RWPE2 (cell line): ENCODE measurements at regions not wholly inside any gene's neighbourhood (a gene's known extent, or its start where the extent isn't known, plus 50 kb on each side); places are given as distances from the start of the nearest gene placed in this dataset.

Experiments used
- ATAC-seq: fragments of 200-7000 bp; cut with Tn5 transposase; 3 replicates; pipeline ENCODE4 v1.9.1; 2021; ENCODE audit warnings: low read depth
- DNase-seq: peaks from one replicate; pipeline ENCODE4 v3.0.0-alpha.2; 2020; ENCODE audit warnings: low spot score
- H3K27ac ChIP-seq: fragments of 450-650 bp; 2 replicates; pipeline ENCODE4 v1.5.1; 2017; ENCODE audit warnings: mild to moderate bottlenecking; ENCODE audit not compliant: poor library complexity, severe bottlenecking
- H3K27me3 ChIP-seq: fragments of 250-450 bp; sonication (Bioruptor Pico); 2 replicates; pipeline ENCODE4 v1.5.1; 2021; ENCODE audit warnings: mild to moderate bottlenecking, moderate library complexity; ENCODE audit not compliant: insufficient read depth, poor library complexity, severe bottlenecking
- H3K36me3 ChIP-seq: fragments of 250-450 bp; sonication (Bioruptor Pico); 2 replicates; pipeline ENCODE4 v1.5.1; 2020; ENCODE audit warnings: low read depth, mild to moderate bottlenecking, moderate library complexity
- H3K4me1 ChIP-seq: fragments of 250-450 bp; sonication (Bioruptor Pico); 2 replicates; pipeline ENCODE4 v1.5.1; 2021; ENCODE audit warnings: mild to moderate bottlenecking, moderate library complexity; ENCODE audit not compliant: insufficient read depth, poor library complexity, severe bottlenecking
- H3K4me3 ChIP-seq: fragments of 250-450 bp; sonication (Bioruptor Pico); 2 replicates; pipeline ENCODE4 v1.5.1; 2021; ENCODE audit warnings: mild to moderate bottlenecking, moderate library complexity; ENCODE audit not compliant: severe bottlenecking
- H3K9me3 ChIP-seq: fragments of 250-450 bp; sonication (Bioruptor Pico); 2 replicates; pipeline ENCODE4 v1.5.1; 2021; ENCODE audit warnings: mild to moderate bottlenecking, moderate library complexity; ENCODE audit not compliant: severe bottlenecking
- CTCF ChIP-seq: fragments of 450-650 bp; IDR thresholded peaks from one replicate; pipeline ENCODE4 v1.5.1; 2017; ENCODE audit warnings: mild to moderate bottlenecking, moderate library complexity; ENCODE audit not compliant: poor library complexity, severe bottlenecking

- DNase-seq = no peak
- no peak for ATAC-seq
- Histone ChIP-seq H3K27ac (no peak overlapping the region), H3K4me3 (no peak overlapping the region), H3K27me3 (no peaks in the 10 kb centered on the region), H3K36me3 (no peaks in the 10 kb centered on the region), H3K4me1 (no peaks in the 10 kb centered on the region), H3K9me3 (no peaks in the 10 kb centered on the region)
- no peak for TF ChIP-seq CTCF
These were observed 556.3 kb upstream of the ANO3 start for GRCh38 chr11:25775603-25776002.

DNA sequence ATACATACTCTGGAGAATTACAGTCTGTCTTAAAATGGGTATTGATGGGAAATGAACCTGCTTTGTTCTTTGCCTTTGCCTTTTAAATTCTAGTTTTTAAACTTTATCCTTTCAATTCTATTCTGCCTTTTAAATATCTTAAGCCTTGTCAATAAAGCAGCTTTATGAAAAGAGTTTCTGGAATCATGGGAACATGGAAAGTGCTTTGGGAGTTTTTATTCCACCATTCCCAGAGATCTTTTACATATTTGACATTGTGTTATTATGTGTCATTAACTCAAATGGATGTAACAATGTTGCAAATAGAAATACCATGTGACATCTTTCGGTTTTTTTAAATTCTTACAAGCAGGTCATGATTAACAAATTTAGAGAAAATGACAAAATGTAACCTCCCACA lies 555.7 kb upstream of the ANO3 start:
- H3K9me3 ChIP-seq = no peaks in the 10 kb centered on the region
- no peak for TF ChIP-seq CTCF

DNA sequence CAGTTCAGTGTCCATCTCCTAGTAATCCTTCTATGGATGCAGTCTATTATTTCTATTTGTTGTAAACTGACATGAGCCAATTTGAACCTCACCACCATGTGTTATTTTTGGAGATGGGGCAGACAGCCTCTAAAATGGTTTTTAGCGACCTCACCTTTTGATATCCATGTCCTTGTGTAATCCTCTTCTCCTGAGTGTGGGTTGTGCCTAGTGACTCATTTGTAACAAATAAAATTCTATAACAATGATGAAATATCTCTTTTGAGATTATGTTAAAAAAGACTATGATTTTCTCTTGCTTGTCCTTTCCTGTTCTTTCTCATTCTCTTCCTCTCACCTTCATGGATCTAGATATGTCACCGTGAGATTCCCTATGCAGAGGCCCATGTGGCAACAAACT lies 554.6 kb upstream of the ANO3 start:
- TF ChIP-seq CTCF = no peak
- DNase-seq = no peak
- H3K36me3 ChIP-seq = no peaks in the 10 kb centered on the region

More for the DNA sequence above, 555.7 kb upstream of the ANO3 start:
- Histone ChIP-seq H3K4me1 (no peaks in the 10 kb centered on the region), H3K4me3 (no peak overlapping the region), H3K27me3 (no peaks in the 10 kb centered on the region), H3K36me3 (no peaks in the 10 kb centered on the region), H3K27ac (no peak overlapping the region)
- ATAC-seq (no peak), DNase-seq (no peak)

GRCh38 chr11:25779033-25779432 lies 552.9 kb upstream of the ANO3 start:
- DNase-seq (no peak), ATAC-seq (no peak)
- H3K27me3 ChIP-seq = no peaks in the 10 kb centered on the region
- no peaks in the 10 kb centered on the region for H3K36me3 ChIP-seq
- H3K27ac ChIP-seq = no peak overlapping the region
- H3K9me3 ChIP-seq = no peaks in the 10 kb centered on the region
- TF ChIP-seq CTCF = no peak
- H3K4me3 ChIP-seq = no peak overlapping the region
- no peaks in the 10 kb centered on the region for H3K4me1 ChIP-seq

More for the DNA sequence above, 554.6 kb upstream of the ANO3 start:
- H3K27ac ChIP-seq = no peak overlapping the region
- H3K4me1 ChIP-seq = no peaks in the 10 kb centered on the region
- no peak overlapping the region for H3K4me3 ChIP-seq
- H3K27me3 ChIP-seq = no peaks in the 10 kb centered on the region
- H3K9me3 ChIP-seq = no peaks in the 10 kb centered on the region
- no peak for ATAC-seq

DNA sequence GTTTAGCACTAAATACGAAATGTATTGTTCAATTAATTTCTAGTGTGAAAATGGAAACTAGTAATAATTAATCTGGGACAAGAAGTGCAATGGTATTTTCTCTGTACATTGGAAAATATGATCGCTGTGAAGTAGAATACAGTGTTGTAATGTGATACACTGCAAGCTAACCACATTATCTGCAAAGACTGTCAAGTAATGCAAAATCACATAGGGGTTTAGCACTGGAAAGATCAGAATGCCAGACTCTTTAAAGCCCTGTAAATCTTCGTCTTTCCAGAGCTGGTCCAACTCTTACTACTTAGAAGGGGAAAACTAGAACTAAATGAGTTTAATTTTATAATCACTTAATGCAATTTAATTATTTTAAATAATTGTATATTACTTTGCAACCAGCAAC lies 544.5 kb upstream of the ANO3 start:
- DNase-seq (no peak), ATAC-seq (no peak)
- Histone ChIP-seq H3K4me1 (no peaks in the 10 kb centered on the region), H3K27me3 (peaks cover 3% of the 10 kb centered on the region), H3K9me3 (no peaks in the 10 kb centered on the region), H3K36me3 (no peaks in the 10 kb centered on the region), H3K27ac (no peak overlapping the region), H3K4me3 (no peak overlapping the region)
- TF ChIP-seq CTCF = no peak
